CD4-positive, alpha-beta T cell (primary cell): ENCODE measurements at regions not wholly inside any gene's neighbourhood (a gene's known extent, or its start where the extent isn't known, plus 50 kb on each side); places are given as distances from the start of the nearest gene placed in this dataset.

Experiments used
- ATAC-seq: fragments of 200-7000 bp; cut with Tn5 transposase; one replicate; pipeline ENCODE4 v1.10.0; 2022; ENCODE audit warnings: mild to moderate bottlenecking; ENCODE audit not compliant: poor library complexity
- CTCF ChIA-PET: fragments of 350-600 bp; sonication (Branson Sonifier 250); formaldehyde crosslinking; loops from one replicate; lab custom pipeline; 2021; ENCODE audit warnings: antibody characterized with exemption, inconsistent platforms; lab: Charles Lee
- POLR2A ChIA-PET: fragments of 350-600 bp; sonication (Branson Sonifier 250); formaldehyde crosslinking; loops from one replicate; lab custom pipeline; 2021; ENCODE audit warnings: antibody characterized with exemption, inconsistent platforms; lab: Charles Lee
- DNase-seq, 14 experiments: peaks; one replicate each; pipeline ENCODE4 v3.0.0-alpha.2; 2013 to 2020; ENCODE audit warnings: mixed read lengths in 2 of 14
- H3K27ac ChIP-seq, 2 donors: one replicate each; pipeline versions ENCODE4 v1.5.1 to v1.7.0; 2013; ENCODE audit warnings: low read length in 2 of 2, low read depth in 1 of 2, mild to moderate bottlenecking in 1 of 2
- H3K27me3 ChIP-seq, 2 experiments: 1 replicate in 1 of 2; 2 replicates in 1 of 2; pipeline versions ENCODE4 v1.6.1 to v1.7.0; 2013; ENCODE audit warnings: low read length in 2 of 2, control low read depth in 1 of 2, mild to moderate bottlenecking in 1 of 2, moderate library complexity in 1 of 2; ENCODE audit not compliant: insufficient read depth in 2 of 2, control insufficient read depth in 1 of 2
- H3K36me3 ChIP-seq: one replicate; pipeline ENCODE4 v1.6.1; 2013; ENCODE audit warnings: low read length, control low read depth; ENCODE audit not compliant: insufficient read depth
- H3K4me1 ChIP-seq: one replicate; pipeline ENCODE4 v1.6.1; 2013; ENCODE audit warnings: low read length, control low read depth; ENCODE audit not compliant: insufficient read depth
- H3K4me3 ChIP-seq: one replicate; pipeline ENCODE4 v1.5.1; 2013; ENCODE audit warnings: mild to moderate bottlenecking, low read length, moderate library complexity
- H3K9me3 ChIP-seq, 2 experiments: 1 replicate in 1 of 2; 2 replicates in 1 of 2; pipeline versions ENCODE4 v1.6.1 to v1.7.0; 2013; ENCODE audit warnings: low read length in 2 of 2, mild to moderate bottlenecking in 2 of 2, control low read depth in 1 of 2, moderate library complexity in 1 of 2; ENCODE audit not compliant: control insufficient read depth in 1 of 2, insufficient read depth in 1 of 2
- H3K27ac Mint-ChIP-seq: one replicate; pipeline ENCODE4 v1.8.0; 2020; ENCODE audit warnings: mixed read lengths
- H3K27me3 Mint-ChIP-seq: one replicate; pipeline ENCODE4 v1.8.0; 2021; ENCODE audit warnings: mixed read lengths
- H3K36me3 Mint-ChIP-seq: one replicate; pipeline ENCODE4 v1.8.0; 2021; ENCODE audit warnings: low read depth, mixed read lengths
- H3K4me1 Mint-ChIP-seq: one replicate; pipeline ENCODE4 v1.8.0; 2021; ENCODE audit warnings: low read depth, mixed read lengths
- H3K4me3 Mint-ChIP-seq: one replicate; pipeline ENCODE4 v1.8.0; 2020; ENCODE audit warnings: mild to moderate bottlenecking, mixed read lengths
- H3K9me3 Mint-ChIP-seq: one replicate; pipeline ENCODE4 v1.8.0; 2020; ENCODE audit warnings: mixed read lengths
- CTCF ChIP-seq: fragments of 200-600 bp; IDR thresholded peaks from one replicate; pipeline ENCODE4 v1.8.0; 2022; ENCODE audit warnings: antibody characterized with exemption, mild to moderate bottlenecking
- intact Hi-C, 2 experiments: fragments of 100-400 bp; cut with DNase I in 1 of 2; cut with micrococcal nuclease in 1 of 2; formaldehyde crosslinking; loops; one replicate each; pipeline versions ENCODE4 v1.15.1 to v1.9.0; 2023 to 2025; cut with DNase I, micrococcal nuclease

DNA sequence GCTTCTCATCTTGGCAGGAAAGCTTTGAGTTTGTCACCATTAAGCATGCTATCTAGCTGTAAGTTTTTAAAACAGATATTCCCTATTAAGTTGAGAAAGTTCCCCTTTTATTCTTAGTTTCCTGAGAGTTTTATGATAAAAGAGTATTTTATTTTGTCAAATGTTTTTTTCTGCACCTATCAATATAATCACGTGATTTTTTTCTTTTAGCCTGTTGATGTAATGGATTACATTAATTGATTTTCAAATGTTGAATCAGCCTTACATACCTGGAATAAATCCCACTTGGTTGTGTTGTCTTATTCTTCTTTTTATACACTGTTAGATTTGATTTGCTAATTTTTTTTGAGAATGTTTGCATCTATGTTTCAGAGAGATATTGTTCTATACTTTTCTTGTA lies 179.5 kb downstream of the ZNF621 start:
- intact Hi-C loops: no loop called here
- ChIA-PET CTCF (no interaction called here), POLR2A (no interaction called here)
- H3K4me1 ChIP-seq: no peaks in the 10 kb centered on the region
- H3K27me3 ChIP-seq: peaks cover 0 to 10% of the 10 kb centered on the region in 2 experiments
- DNase-seq: no peak
- Mint-ChIP-seq H3K36me3 (no peaks in the 10 kb centered on the region), H3K27ac (no peak overlapping the region), H3K9me3 (peaks cover 5% of the 10 kb centered on the region), H3K4me3 (no peak overlapping the region), H3K27me3 (peaks cover 10% of the 10 kb centered on the region), H3K4me1 (no peaks in the 10 kb centered on the region)
- no peak for TF ChIP-seq CTCF
- peaks cover 0 to 4% of the 10 kb centered on the region in 2 experiments for H3K9me3 ChIP-seq
- no peak overlapping the region for H3K4me3 ChIP-seq
- no peak for ATAC-seq
- H3K27ac ChIP-seq: no peak overlapping the region
- H3K36me3 ChIP-seq: no peaks in the 10 kb centered on the region

DNA sequence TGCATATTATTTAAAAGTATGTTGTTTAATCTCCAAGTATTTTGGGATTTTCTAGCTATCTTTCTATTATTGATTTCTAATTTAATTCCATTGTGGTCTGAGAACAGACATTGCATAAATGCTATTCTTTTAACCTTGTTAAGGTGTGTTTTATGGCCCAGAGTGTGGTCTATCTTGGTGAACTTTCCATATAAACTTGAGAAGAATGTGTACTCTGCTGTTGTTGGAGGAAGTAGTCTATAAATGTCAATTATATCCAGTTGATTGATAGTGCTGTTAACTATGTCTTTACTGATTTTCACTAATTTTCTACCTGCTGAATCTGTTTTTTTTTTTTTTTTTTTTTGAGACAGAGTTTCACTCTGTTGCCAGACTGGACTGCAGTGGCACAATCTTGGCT lies 180.9 kb downstream of the ZNF621 start:
- no peak overlapping the region for H3K4me3 Mint-ChIP-seq
- no peaks in the 10 kb centered on the region for H3K9me3 Mint-ChIP-seq
- ChIA-PET CTCF (no interaction called here), POLR2A (no interaction called here)
- H3K36me3 Mint-ChIP-seq: no peaks in the 10 kb centered on the region
- Histone ChIP-seq H3K27me3 (peaks cover 0 to 6% of the 10 kb centered on the region in 2 experiments), H3K27ac (no peak overlapping the region), H3K4me3 (no peak overlapping the region), H3K9me3 (peaks cover 0 to 2% of the 10 kb centered on the region in 2 experiments), H3K4me1 (no peaks in the 10 kb centered on the region), H3K36me3 (no peaks in the 10 kb centered on the region)
- DNase-seq (no peak), ATAC-seq (no peak)
- H3K27me3 Mint-ChIP-seq: peaks cover 9% of the 10 kb centered on the region
- no peak for TF ChIP-seq CTCF
- H3K4me1 Mint-ChIP-seq: no peaks in the 10 kb centered on the region
- no peak overlapping the region for H3K27ac Mint-ChIP-seq
- intact Hi-C loops: no loop called here

DNA sequence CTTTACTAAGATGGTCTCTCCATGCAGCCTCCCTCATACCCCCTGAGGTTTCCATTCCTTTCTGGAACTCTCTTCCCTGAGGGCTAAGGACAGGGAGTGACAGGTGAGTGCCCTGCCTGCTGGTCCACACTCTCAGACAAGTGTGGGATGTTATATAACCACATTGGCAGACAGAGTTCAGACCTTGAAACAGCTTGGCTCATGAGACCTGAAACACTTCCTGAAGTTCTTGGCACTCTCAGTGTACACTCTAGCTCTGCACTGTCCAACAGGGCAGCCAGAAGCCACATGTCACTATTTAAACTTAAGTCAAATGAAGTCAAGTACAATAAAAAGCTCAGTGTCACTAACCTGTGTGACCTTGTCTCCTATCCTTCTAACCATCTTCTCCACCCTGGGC lies 188.5 kb downstream of the ZNF621 start:
- H3K36me3 ChIP-seq: no peaks in the 10 kb centered on the region
- Mint-ChIP-seq H3K36me3 (no peaks in the 10 kb centered on the region), H3K4me1 (no peaks in the 10 kb centered on the region), H3K4me3 (no peak overlapping the region), H3K27ac (no peak overlapping the region), H3K27me3 (peaks cover 37% of the 10 kb centered on the region), H3K9me3 (no peaks in the 10 kb centered on the region)
- no peak overlapping the region for H3K27ac ChIP-seq
- TF ChIP-seq CTCF: no peak
- peaks cover 8 to 11% of the 10 kb centered on the region in 2 experiments for H3K27me3 ChIP-seq
- ChIA-PET CTCF (no interaction called here), POLR2A (no interaction called here)
- H3K4me1 ChIP-seq: no peaks in the 10 kb centered on the region
- ATAC-seq (no peak), DNase-seq (no peak)
- H3K9me3 ChIP-seq: no peaks in the 10 kb centered on the region
- intact Hi-C loops: no loop called here
- H3K4me3 ChIP-seq: no peak overlapping the region
